NCI-H524 treated with DMSO at 0.1 percent for 48 hours (cell line): ENCODE measurements at regions not wholly inside any gene's neighbourhood (a gene's known extent, or its start where the extent isn't known, plus 50 kb on each side); places are given as distances from the start of the nearest gene placed in this dataset.

Source experiments
- DNase-seq: peaks from one replicate; lab custom pipeline; 2025; lab: John Stamatoyannopoulos, UW

- DNase-seq: no peak
Measured at GRCh38 chr20:63070301-63070625, 63.5 kb upstream of the BHLHE23 start.

DNA sequence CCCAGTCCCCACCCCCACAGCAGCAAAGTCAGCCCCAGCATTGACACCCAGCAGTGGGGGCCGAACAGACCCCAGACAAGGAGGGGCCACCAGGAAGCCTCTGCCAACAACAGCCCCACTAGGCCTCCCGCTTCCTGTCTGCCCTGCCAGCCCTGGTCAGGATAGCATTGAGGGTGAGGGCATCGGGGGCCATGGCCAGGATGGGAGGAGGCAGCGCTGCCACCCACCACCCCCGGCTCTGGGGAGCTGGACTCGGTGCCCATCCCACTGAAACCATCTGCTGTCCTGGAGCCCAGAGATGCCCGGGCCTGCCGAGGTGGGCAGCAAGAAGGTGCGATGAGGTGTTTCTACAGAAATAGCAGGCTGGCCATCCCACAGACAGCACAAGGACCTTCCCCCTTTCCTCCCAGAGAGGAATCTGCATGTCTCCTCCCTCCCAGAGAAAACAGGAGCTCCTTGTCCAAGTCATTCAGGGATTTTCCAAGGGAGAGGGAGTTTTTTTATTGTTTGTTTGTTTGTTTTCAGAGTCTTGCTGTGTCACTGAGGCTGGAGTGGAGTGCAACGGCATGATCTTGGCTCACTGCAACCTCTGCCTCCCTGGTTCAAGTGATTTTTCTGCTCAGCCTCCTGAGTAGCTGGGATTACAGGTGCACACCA, 62.1 kb upstream of the BHLHE23 start:
- DNase-seq: no peak

- DNase-seq: no peak
Measured at GRCh38 chr20:63067721-63068560, 61.2 kb upstream of the BHLHE23 start.

- no peak for DNase-seq
Measured at GRCh38 chr20:63067266-63067635, 60.5 kb upstream of the BHLHE23 start.

DNA sequence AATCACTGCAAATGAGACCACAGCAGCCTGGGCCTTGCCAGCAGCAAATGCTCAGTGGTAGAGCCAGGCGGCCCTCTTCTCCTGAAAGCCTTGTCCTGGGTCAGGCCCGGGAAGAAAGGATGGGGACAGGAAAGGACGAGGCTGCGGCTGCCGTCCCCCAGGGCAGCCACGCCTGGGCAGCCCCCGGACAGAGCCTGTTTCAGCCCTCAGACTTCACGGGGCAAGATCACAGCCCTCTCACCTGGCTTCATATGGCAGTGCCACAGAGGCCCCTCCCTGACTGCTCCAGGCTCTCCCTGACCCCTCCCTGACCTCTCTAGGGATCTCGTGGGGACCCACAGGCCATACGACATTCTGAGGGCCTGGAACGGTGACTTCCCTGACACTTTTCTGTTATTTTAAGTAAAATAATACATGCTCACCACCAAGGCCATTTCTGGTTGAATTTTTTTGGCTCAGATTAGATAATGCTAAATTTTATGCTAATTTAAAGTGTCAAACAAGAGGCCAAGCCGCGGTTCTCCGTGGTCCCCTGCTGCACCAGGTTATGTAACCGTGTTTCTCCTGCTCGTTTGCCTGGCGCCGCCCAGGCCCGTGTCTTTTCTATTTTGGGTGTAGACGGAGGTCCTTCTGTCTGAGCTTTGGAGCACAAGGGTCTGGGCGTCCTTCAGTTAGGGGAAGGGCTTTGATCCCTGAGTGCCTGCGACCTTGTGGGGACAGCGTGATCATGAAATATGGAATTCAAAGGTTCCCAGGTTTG, 59.9 kb upstream of the BHLHE23 start:
- no peak for DNase-seq

DNA sequence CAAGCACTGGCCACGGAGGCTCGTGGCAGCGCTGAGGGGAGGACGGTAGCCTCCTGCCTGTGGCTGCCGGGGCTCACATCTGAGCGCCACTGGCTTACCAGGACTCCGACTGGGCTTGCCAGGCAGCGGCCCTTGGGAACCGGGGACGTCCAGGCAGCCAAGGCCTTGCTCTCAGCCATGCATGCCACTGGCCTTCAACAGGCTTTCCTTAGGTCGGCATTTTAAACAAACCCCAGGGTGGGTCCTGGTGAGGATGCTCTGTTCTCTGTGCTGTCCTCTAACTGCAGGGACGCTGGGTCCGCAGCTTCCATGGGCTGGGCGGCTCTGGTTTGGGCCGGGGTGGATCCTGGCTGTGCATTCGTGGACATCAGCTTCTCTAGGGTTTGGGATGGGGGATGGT, 59.1 kb upstream of the BHLHE23 start:
- no peak for DNase-seq

DNA sequence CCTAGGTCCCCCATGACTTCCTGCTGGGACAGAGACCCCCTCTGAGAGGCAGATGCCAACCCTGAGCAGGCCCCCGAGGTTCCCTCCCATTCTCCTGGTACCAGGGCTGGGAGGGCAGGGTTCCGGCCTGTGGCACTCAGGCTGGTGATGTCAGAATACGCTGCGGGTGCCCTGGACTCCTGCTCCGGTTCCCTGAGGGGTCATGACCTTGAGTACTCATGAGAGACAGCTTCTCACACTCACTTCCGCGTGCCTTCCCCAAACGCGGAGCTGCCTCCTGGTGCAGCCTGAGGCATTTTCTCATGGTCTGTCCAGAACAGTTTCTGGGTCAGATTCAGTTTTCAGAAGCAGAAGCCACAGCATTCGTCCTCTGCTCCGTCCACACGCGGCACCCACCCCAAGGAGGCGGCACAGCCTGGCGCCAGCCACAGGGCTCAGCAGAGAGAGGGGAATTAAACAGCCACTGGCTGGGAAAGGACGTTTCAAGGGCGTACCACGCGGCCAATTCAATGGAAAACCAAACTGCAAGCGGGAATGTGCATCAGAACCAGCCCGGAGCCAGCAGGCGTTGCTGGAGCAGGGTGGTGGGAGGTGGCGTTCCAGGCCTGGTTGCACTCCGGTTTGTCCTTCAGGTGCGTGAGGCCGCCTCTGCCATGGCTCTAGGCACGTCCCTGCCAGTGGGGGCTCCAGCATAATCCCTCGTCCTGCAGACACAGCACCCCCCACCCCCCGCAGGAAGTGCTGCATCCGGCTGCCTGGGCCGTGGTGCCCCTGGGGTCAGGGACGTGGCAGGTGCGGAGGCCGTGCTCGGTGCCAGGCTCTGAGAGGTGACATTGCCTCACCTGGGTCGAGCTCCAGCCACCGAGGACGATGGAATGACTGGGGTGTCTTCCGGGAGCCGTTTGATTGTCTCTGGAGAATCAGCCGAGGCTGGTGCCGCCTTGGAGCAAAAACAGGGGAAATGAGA, 58.3 kb upstream of the BHLHE23 start:
- DNase-seq: no peak

DNA sequence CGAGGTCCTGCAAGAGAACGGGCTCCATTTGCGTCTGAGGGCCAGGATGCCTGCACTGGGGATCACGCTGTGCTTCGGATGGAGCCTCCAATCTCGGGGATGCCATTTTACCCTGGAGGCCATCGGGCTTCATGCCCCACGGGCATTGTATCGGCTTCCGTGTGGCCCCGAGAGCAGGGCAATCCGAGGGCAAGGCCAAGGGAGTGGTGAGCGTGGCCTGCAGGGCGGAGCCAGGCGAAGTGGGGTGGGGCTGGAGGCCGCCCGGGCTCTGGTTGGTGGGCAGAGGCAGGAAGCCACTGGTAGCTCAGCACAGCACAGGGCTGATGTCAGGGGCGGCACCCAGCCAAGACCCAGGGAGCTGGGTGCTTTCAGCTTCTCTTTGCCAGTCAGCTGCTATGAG, 57.5 kb upstream of the BHLHE23 start:
- no peak for DNase-seq

DNA sequence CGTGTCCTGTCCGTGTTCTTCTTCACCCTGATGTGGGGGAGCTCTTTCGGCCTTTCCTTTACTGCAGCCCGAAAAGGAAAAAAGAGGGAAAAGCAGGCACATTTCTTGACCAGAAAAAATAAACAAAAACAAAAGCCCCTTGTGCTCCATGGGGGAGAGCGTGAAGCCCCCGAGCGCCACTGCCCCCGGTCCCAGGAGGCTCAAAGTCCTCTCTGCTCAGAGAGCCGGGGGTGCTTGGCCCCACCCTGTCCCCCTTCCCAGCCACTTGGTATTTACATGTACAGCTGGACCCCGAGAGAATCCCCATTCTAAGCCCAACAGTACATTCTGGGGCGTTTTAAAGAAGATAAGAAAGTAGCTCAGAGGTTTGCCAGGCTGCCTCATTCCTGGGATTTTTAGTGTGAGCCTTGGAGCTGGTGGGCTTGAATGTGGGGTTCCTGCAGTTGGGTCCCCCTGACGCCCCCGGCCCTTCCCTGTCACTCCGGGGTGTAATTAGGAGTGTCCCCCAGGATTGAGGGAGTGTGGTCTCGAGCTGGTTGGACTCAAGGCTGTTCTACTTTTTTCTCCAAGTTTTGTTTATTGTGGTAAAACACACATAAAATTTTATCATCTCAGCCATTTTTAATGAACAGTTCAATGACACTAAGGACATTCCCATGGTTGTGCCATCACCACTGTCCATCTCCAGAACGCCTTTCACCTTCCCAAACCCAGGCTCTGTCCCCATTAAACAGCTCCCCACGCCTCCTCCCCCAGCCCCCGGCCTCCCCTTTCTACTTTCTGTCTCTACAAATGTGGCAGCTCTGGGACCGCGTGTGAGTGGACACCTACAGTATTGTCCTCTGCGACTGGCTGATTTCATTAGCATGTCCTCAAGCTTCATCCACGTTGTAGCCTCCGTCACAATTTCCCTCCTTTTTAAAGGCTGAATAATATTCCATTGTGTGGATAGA, 55.7 kb upstream of the BHLHE23 start:
- DNase-seq: no peak

GRCh38 chr20:63061771-63062100, 55.0 kb upstream of the BHLHE23 start:
- DNase-seq: no peak

GRCh38 chr20:63061051-63061770, 54.4 kb upstream of the BHLHE23 start:
- DNase-seq: no peak

DNA sequence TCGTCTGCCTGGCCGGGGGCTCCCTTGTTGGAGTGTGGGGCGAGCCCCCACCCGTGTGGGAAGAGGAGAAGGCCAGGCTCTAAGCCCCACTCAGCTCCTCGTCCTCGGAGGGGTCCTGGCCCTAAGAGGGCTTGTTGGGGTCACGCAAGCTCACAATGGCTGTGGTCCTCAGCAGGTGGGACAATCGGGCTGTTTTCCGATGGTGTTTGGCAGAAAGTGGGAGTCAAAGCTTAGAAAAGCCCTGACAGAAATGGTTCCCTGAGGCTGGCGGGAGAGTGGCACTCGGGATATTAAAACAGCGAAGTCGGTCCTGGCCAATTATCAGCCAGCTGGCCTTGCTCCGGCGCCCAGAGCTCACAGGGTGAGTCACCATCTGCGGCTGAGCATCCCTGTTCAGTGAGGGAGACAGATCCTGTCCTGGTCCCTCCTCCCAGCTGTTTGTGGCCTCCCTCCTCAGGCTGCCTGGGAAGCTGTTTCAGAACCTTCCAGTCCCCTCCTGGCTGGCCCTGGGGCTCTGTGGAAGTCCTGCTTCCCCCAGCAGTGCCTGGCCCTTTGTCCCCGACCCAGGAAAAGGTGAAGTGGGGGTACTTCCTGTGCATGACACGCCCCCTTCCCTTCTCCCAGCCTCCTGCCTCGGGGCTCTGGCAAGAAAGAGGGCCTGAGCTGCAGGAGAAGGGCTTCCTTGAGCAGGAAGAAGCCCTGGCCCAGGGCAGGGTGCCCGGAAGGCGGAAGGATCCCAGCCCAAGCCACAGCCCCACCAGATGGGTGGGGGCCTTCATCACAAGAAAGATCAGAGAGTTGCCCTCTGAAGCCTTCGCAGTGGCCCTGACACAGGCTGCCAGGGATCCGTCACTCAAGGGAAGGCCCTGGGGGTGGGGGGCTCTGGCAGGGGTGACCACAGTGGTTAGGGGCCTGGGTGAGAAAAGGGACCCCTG, 53.6 kb upstream of the BHLHE23 start:
- peak; percentile 48 for DNase-seq

DNA sequence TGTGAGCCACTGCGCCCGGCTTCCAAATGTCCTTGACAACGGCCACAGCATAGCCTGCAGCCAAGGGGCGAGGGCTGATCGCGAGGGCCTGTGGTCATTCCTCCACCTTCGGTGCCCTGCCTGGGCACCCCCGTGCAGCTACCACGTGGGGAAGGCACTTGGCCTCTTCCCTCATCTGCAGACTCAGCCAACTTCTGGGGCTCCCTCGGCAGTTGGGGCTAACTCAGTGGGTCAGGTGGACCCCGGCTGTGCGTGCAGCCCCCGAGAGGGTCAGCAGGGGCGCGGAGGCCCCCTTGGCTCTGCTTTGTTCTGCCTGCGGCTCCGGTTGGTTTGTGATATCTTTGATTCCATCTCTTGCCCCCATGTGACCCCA, 52.9 kb upstream of the BHLHE23 start:
- DNase-seq: no peak

DNA sequence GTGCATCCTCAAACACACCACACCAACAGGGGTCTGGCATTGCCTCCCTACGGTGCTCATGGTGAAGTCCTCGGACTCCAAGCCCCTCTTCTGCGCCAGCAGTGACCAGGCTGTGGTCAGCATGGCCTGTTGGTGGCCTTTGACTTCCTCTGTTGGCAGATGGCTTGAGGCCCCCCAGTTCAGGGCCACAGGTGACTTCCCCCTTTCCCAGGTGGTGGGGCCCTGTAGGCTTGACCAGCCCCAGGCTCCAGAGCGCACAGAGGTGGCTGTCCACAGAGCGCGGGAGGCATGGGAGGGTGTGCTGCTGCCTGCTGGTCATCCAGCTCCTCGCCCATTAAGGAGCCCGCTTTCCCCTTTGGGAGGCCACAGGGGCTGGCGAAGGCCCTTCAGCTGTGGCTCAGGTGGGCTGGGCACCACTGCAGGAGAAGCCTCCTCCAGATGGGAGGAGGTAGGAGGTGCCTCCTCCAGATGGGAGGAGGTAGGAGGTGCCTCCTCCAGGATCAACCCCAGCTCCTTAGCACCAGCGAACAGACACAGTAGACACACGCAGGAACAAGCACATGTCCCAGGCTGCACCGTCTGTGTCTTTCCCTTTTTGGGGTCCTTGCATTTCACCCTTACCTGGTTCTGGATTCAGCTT, 52.1 kb upstream of the BHLHE23 start:
- no peak for DNase-seq

DNA sequence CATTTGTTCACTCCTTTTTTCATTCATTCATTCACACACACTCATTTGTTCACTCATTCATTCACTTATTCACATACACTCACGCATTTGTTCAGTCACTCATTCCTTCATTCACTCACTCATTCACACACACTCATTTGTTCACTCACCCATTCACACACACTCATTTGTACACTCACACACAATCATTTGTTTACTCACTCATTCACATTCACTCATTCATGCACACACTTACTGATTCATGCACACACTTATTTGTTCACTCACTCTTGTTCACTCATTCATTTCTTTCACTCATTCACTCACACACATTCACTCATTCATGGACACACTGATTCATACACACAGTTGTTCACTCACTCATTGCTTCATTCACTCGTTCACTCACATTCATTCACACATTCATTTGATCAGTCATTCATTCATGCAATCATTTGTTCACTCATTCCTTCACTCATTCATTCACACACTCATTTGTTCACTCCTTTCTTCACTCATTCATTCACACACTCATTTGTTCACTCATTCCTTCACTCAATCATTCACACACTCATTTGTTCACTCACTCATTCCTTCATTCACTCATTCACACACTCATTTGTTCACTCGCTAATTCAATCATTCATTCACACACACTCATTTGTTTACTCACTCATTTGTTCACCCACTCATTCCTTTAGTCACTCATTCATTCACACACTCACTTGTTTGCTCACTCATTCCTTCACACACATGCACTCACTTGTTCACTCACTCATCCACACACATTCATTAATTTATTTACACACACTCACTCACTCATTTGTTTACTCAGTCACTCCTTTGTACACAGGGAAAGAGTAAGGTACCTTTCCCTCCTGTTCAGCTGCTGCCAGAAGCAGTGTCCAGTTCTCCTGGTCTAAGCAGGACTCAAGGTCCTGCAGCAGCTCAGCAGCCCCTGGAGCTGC, 50.7 kb upstream of the BHLHE23 start:
- DNase-seq: no peak

DNA sequence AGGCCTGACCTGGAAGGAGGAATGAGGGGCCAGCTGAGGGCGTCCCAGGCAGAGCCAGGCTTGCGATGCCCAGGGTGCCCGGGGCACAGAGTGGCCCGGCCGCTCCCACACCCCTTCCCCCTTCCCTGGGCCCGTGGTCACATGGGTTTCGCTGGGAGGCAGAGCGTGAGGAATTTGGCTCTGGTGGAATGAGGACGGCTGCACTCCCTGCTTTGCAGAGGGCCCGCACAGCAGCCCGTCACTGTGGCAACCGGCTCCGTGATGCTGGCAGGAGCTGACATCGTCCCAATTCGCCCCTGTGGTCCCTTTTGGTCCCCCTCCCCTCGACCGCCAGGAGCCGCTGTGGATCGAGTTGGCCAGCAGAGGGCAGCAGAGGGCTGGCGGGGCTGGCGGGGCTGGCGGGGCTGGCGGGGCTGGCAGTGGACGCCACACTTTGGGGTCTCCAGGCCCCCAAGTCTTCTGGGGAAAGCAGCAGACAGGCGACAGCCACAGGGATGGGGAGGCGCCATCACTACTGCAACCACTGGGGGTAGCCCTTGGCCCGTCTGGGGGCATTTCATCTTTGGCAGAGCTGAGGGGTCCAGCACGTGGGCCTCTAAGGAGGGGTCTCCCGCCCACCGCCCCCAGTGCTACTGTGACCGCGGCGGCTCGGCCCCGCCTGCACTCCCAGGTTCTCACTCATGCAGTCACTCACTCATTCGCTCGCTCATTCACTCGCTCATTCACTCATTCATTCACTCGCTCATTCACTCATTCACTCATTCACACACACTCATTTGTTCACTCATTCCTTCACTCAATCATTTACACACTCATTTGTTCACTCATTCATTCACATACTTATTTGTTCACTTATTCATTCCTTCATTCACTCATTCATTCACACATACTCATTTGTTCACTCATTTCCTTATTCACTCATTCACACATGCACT, 49.7 kb upstream of the BHLHE23 start:
- no peak for DNase-seq
